GM10266 (cell line): ENCODE measurements at regions not wholly inside any gene's neighbourhood (a gene's known extent, or its start where the extent isn't known, plus 50 kb on each side); places are given as distances from the start of the nearest gene placed in this dataset.
A peak's percentile ranks its signal among the peaks of the same experiment; 100 is the strongest.
"Not testable (repeated sequence)": the region's sequence is repeated elsewhere in the genome, so short reads cannot be mapped to it uniquely, and the experiment has no call there.

ENCODE experiments used
- DNase-seq: peaks from one replicate; pipeline ENCODE4 v3.0.0; 2012; ENCODE audit errors: extremely low spot score
- TF ChIP-seq, protein P1 (sequence below): IDR thresholded peaks from 2 replicates; pipeline ENCODE4 v1.5.1; 2012; ENCODE audit warnings: mild to moderate bottlenecking, low read depth; ENCODE audit not compliant: control insufficient read depth, insufficient read depth; ENCODE audit errors: missing control alignments

DNA sequence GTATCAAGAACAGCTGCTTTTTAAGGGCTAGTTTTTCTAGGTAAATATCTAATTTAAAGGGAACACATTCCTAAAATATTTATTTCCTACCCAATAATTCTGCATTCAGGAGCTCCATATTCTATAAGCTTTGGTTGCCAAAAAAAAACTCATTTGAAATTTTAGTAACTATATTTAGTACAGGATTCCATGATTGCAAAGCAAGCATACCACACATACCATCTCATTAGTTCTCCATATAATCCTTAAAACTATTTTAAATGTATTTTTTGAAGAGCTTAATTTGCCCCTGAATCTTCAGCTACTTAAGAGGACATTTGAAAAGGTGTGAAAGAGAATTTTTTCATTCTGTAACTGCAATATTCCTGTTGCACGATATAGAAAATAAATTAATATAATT is 877.0 kb downstream of the NR2F1-AS1 start:
- DNase-seq, result no peak
- TF ChIP-seq, protein P1, sequence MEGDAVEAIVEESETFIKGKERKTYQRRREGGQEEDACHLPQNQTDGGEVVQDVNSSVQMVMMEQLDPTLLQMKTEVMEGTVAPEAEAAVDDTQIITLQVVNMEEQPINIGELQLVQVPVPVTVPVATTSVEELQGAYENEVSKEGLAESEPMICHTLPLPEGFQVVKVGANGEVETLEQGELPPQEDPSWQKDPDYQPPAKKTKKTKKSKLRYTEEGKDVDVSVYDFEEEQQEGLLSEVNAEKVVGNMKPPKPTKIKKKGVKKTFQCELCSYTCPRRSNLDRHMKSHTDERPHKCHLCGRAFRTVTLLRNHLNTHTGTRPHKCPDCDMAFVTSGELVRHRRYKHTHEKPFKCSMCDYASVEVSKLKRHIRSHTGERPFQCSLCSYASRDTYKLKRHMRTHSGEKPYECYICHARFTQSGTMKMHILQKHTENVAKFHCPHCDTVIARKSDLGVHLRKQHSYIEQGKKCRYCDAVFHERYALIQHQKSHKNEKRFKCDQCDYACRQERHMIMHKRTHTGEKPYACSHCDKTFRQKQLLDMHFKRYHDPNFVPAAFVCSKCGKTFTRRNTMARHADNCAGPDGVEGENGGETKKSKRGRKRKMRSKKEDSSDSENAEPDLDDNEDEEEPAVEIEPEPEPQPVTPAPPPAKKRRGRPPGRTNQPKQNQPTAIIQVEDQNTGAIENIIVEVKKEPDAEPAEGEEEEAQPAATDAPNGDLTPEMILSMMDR, result no peak

DNA sequence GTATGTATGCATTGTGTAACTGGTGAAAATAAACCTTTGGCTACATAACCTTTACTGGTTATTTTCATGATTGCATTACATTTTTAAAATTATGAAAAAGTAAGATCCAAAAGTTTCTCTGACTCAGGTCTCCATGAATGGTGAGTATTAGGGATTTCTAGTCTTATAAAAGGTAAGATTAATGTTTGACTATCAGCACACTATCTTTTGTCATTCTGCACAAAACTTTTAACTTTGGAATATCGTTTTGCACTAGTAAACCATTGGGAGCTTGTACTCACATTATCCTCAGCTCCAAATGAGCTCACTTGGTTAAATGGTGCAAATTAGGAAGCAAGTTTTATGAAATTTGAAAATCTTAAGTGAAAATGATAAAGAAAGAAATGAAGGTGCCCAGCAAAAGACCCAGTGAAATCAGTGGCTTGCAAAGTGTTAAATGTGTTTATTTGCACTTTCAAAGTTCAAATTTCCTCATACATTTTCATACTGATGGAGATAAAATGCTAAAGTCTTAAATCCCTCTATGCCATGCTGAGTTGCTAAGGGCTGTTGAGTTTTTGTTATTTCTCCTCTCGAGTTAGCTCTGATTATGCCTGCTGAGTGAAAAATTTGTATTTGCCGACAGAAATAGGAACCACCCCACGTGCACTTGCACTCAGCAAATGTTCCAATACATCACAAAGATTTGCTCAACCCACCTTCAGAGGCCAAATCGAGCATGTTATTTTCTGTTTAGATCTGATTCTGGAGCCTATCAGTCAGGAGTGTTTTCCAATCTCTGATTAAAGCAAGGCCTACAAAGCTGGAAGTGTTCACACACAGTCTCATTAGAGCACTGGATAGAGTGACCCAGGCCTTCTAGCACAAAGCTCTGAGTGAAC is 885.7 kb downstream of the NR2F1-AS1 start:
- DNase-seq, result no peak
- TF ChIP-seq, protein P1, result no peak

DNA sequence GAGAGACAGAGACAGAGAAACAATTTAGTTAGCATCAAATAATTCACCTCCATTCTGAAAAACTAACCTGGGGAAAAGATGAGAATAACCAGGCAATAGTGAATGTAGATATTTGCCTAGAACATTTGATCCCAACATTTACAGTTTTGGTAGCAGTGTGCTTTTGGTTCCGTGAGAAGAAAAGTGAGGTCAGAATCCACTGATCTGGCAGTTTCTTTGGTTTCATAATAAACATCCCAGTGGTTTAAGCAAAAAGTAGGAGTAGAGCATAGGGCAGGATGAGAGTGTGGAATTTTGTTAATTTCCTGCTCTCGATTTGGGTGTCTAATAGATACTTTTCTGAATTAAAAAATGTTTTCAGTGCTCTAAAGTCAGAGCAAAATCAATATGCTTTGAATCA is 887.0 kb downstream of the NR2F1-AS1 start:
- DNase-seq, result no peak
- TF ChIP-seq, protein P1, result no peak

DNA sequence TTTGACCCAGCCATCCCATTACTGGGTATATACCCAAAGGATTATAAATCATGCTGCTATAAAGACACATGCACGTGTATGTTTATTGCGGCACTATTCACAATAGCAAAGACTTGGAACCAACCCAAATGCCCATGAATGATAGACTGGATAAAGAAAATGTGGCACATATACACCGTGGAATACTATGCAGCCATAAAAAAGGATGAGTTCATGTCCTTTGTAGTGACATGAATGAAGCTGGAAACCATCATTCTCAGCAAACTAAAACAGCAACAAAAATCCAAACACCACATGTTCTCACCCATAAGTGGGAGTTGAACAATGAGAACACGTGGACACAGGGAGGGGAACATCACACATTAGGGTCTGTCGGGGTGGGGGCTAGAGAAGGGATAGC is 889.1 kb downstream of the NR2F1-AS1 start:
- not testable (repeated sequence) for DNase-seq

DNA sequence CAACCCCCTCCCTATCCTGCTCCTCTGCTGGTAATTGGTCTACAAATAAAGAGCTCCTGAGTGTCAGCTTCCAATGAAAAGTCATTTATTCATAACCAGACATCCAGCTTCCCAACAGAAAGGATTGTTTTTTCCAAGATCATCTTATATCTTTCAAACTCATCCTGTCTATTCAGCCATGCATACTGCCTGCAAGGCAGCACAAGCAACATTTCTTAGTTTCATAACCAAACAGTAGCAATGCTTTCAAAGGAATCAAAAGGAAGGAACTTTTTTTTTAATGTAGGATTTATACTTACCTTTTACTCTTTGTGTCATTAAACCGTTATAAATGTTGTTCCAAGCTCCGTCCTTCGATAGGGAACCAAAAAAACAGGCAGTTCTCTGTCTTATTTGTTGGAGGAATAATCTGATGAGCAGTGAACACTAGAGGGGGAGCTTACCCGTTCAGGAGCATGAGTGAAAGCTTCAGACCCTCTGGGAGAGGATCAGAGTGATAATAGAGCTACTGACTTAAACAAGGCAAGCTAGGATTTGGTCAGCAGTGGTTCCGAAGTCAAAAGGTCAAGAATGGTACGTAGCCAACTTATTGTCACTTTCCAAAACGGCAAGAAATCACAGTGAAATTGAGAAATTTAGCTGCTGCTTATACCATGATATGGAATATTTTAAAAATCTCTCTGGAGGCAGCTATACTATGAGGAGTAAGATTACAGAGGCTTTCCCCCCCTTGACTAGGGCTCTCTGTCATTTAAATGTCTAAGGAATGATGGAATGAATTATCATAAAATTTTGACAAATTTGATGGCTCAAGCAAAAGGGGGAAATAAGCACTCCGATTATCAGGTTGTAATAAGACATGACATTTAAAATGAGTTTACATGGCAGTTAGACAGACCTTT is 892.9 kb downstream of the NR2F1-AS1 start:
- DNase-seq, result no peak
- TF ChIP-seq, protein P1, result peak; percentile 10

DNA sequence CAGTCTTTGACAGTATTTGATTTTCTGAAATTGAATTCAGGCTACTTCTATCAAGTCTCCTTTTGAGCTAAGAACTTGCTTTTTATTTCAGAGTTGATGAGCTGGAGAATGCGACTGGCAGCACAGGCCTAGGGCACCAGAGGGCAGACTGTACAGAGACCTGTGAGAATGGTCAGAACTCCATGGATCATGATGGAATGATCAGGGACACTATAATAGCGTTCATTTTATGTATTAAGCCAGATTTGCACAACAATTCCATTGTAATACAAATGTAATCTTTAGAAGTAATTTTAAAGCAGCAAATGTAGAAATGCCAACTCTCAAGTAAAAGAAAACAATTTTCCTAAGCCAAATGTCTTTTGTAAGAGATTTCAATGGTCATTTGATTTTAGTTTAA is 902.4 kb downstream of the NR2F1-AS1 start:
- no peak for DNase-seq
- TF ChIP-seq, protein P1, result no peak

DNA sequence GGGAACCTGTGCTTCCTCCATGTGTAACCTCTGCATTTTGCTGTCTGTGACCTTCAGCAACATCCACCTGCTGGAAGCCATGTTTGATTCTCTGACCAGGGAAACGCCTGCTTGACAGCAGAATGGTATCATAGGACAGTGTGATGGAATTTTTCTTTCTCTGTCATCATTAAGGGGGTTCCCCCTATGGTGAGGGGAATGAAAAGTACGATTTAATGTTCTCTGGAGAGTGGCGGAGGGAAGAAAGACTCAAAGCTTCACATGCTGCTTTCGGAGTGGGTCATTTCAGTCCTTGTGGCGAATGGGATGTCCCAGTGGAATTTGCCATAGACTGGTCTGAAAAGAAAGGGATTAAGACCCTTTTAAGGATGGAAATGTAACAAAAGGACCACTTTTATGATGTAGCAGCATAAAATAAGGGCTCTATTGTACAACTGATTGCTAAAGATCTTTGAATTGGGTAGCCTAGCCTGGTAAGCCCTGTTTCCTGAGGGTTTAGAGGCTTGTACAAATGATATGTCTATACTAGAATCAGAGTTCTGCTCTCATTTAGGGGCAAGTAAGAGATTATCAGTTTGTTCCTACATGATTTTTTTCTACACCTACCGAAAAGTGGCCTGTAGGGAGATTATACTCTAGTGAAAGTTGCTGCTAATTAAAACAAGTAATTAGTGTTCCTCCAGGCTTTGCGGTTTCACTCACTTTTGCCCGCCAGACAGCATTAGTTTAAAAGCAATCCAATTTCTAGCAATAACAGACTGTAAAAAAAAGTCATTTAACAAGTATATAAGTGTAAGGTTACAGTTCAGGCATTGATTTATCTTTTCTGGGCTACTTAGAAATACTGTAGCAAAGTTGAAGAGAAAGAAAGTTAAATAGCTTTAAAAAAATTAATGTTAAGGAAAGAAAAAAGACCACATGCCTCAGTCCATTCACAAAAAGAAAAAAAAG is 904.5 kb downstream of the NR2F1-AS1 start:
- TF ChIP-seq, protein P1, result no peak
- DNase-seq, result no peak
